ENCODE measurements at regions not wholly inside any gene's neighbourhood (a gene's known extent, or its start where the extent isn't known, plus 50 kb on each side); places are given as distances from the start of the nearest gene placed in this dataset.
"Not testable (repeated sequence)": the region's sequence is repeated elsewhere in the genome, so short reads cannot be mapped to it uniquely, and the experiment has no call there.

- no peak for ATAC-seq (ENCODE audit: low FRiP score)
- TF ChIP-seq, protein P1, sequence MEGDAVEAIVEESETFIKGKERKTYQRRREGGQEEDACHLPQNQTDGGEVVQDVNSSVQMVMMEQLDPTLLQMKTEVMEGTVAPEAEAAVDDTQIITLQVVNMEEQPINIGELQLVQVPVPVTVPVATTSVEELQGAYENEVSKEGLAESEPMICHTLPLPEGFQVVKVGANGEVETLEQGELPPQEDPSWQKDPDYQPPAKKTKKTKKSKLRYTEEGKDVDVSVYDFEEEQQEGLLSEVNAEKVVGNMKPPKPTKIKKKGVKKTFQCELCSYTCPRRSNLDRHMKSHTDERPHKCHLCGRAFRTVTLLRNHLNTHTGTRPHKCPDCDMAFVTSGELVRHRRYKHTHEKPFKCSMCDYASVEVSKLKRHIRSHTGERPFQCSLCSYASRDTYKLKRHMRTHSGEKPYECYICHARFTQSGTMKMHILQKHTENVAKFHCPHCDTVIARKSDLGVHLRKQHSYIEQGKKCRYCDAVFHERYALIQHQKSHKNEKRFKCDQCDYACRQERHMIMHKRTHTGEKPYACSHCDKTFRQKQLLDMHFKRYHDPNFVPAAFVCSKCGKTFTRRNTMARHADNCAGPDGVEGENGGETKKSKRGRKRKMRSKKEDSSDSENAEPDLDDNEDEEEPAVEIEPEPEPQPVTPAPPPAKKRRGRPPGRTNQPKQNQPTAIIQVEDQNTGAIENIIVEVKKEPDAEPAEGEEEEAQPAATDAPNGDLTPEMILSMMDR (IDR thresholded peaks at IDR 0.05): no peak
- DNase-seq (ENCODE audit: low spot score): no peak
Observed at GRCh38 chr13:95426631-95427030, 125.4 kb upstream of the ABCC4 start.

- not testable (repeated sequence) for DNase-seq (ENCODE audit: low spot score)
Observed at GRCh38 chr13:95430525-95430924, 122.0 kb upstream of the CLDN10 start.

DNA sequence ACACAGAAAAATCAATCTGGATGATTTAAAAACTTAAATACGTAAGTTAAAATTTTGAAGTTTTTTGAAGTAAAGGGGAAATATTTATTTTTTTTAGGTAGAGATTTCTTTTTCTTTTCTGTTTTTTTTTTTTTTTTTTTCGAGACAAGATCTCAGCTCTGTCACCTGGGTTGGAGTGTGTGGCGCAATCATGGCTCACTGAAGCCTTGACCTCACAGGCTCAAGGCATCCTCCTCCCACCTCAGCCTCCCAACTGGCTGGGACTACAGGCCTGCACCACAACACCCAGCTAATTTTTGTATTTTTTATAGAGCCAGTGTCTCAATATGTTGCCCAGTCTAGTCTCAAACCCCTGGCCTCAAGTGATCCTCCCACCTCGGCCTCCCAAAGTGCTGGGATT, 120.4 kb upstream of the CLDN10 start:
- DNase-seq (ENCODE audit: low spot score) (no peak), ATAC-seq (ENCODE audit: low FRiP score) (no peak)
- TF ChIP-seq, protein P1 (IDR thresholded peaks at IDR 0.05): no peak

More at GRCh38 chr13:95430525-95430924, 122.0 kb upstream of the CLDN10 start:
- not testable (repeated sequence) for ATAC-seq (ENCODE audit: low FRiP score)

- DNase-seq (ENCODE audit: low spot score) (no peak), ATAC-seq (ENCODE audit: low FRiP score) (no peak)
- TF ChIP-seq, protein P1 (IDR thresholded peaks at IDR 0.05): no peak
Observed at GRCh38 chr13:95433537-95433936, 119.0 kb upstream of the CLDN10 start.

- ATAC-seq (ENCODE audit: low FRiP score) (no peak), DNase-seq (ENCODE audit: low spot score) (no peak)
- TF ChIP-seq, protein P1 (IDR thresholded peaks at IDR 0.05): no peak
Observed at GRCh38 chr13:95434111-95434510, 118.4 kb upstream of the CLDN10 start.

- ATAC-seq (ENCODE audit: low FRiP score) (no peak), DNase-seq (ENCODE audit: low spot score) (no peak)
- TF ChIP-seq, protein P1 (IDR thresholded peaks at IDR 0.05): no peak
Observed at GRCh38 chr13:95437561-95437960, 115.0 kb upstream of the CLDN10 start.

- DNase-seq (ENCODE audit: low spot score): no peak
- ATAC-seq (ENCODE audit: low FRiP score): no peak
- TF ChIP-seq, protein P1 (IDR thresholded peaks at IDR 0.05): no peak
Observed at GRCh38 chr13:95438297-95438696, 114.2 kb upstream of the CLDN10 start.

Data from omental fat pad (tissue), 3 donors.